HFFc6 (cell line): ENCODE measurements at regions not wholly inside any gene's neighbourhood (a gene's known extent, or its start where the extent isn't known, plus 50 kb on each side); places are given as distances from the start of the nearest gene placed in this dataset.
"Not testable (repeated sequence)": the region's sequence is repeated elsewhere in the genome, so short reads cannot be mapped to it uniquely, and the experiment has no call there.

Source experiments
- DNase-seq: peaks from one replicate; pipeline ENCODE4 v3.0.0-alpha.2; 2018
- H3K27ac Mint-ChIP-seq: 2 replicates; pipeline ENCODE4 v1.8.0; 2020; ENCODE audit warnings: mild to moderate bottlenecking, mixed read lengths
- H3K27me3 Mint-ChIP-seq: 2 replicates; pipeline ENCODE4 v1.8.0; 2021; ENCODE audit warnings: mild to moderate bottlenecking, moderate library complexity, mixed read lengths; ENCODE audit not compliant: insufficient read depth
- H3K36me3 Mint-ChIP-seq: 2 replicates; pipeline ENCODE4 v1.8.0; 2021; ENCODE audit warnings: low read depth, mixed read lengths
- H3K4me1 Mint-ChIP-seq: 2 replicates; pipeline ENCODE4 v1.8.0; 2020; ENCODE audit warnings: low read depth, mixed read lengths
- H3K4me3 Mint-ChIP-seq: 2 replicates; pipeline ENCODE4 v1.8.0; 2020; ENCODE audit warnings: mild to moderate bottlenecking, moderate library complexity, mixed read lengths
- H3K9me3 Mint-ChIP-seq: 2 replicates; pipeline ENCODE4 v1.8.0; 2020; ENCODE audit warnings: mild to moderate bottlenecking, mixed read lengths
- CTCF ChIP-seq: fragments of 200-600 bp; sonication (generic); IDR thresholded peaks from 2 replicates; pipeline ENCODE4 v1.5.0; 2021; ENCODE audit warnings: antibody characterized with exemption, mild to moderate bottlenecking

- peaks cover 6% of the 10 kb centered on the region for H3K36me3 Mint-ChIP-seq
- TF ChIP-seq CTCF = no peak
- no peak overlapping the region for H3K4me3 Mint-ChIP-seq
- DNase-seq = no peak
- no peaks in the 10 kb centered on the region for H3K27me3 Mint-ChIP-seq
- no peak overlapping the region for H3K27ac Mint-ChIP-seq
- no peaks in the 10 kb centered on the region for H3K9me3 Mint-ChIP-seq
- peaks cover 28% of the 10 kb centered on the region for H3K4me1 Mint-ChIP-seq
Observed at GRCh38 chr2:175852879-175853615, 149.0 kb downstream of the LNPK start.

- Mint-ChIP-seq H3K9me3 (no peaks in the 10 kb centered on the region), H3K4me1 (peaks cover 35% of the 10 kb centered on the region), H3K36me3 (no peaks in the 10 kb centered on the region), H3K27me3 (no peaks in the 10 kb centered on the region; the same call in 1 of the 2 replicates), H3K4me3 (no peak overlapping the region), H3K27ac (no peak overlapping the region)
- no peak for DNase-seq
- TF ChIP-seq CTCF = no peak
Observed at GRCh38 chr2:175847128-175847527, 154.9 kb downstream of the LNPK start.

GRCh38 chr2:175844169-175844568, 157.9 kb downstream of the LNPK start:
- Mint-ChIP-seq H3K27ac (peak overlapping the region; percentile 63), H3K4me1 (peaks cover 40% of the 10 kb centered on the region), H3K9me3 (no peaks in the 10 kb centered on the region), H3K36me3 (no peaks in the 10 kb centered on the region), H3K4me3 (peak overlapping the region; percentile 66), H3K27me3 (no peaks in the 10 kb centered on the region; the same call in 1 of the 2 replicates)
- TF ChIP-seq CTCF = no peak
- DNase-seq = peak; percentile 63

- no peak for TF ChIP-seq CTCF
- H3K4me1 Mint-ChIP-seq = peaks cover 46% of the 10 kb centered on the region
- H3K27me3 Mint-ChIP-seq = no peaks in the 10 kb centered on the region; the same call in 1 of the 2 replicates
- no peaks in the 10 kb centered on the region for H3K36me3 Mint-ChIP-seq
- DNase-seq = no peak
- H3K9me3 Mint-ChIP-seq = no peaks in the 10 kb centered on the region
- peak overlapping the region; percentile 63 for H3K27ac Mint-ChIP-seq
- H3K4me3 Mint-ChIP-seq = peak overlapping the region; percentile 66; the same call in 1 of the 2 replicates
Observed at GRCh38 chr2:175843625-175844024, 158.4 kb downstream of the LNPK start.

GRCh38 chr2:175842996-175843395, 159.1 kb downstream of the LNPK start:
- no peak for DNase-seq
- no peaks in the 10 kb centered on the region; the same call in 1 of the 2 replicates for H3K27me3 Mint-ChIP-seq
- no peaks in the 10 kb centered on the region for H3K9me3 Mint-ChIP-seq
- H3K4me1 Mint-ChIP-seq = peaks cover 52% of the 10 kb centered on the region
- H3K4me3 Mint-ChIP-seq = no peak overlapping the region; the same call in 1 of the 2 replicates
- H3K36me3 Mint-ChIP-seq = no peaks in the 10 kb centered on the region
- H3K27ac Mint-ChIP-seq = no peak overlapping the region
- no peak for TF ChIP-seq CTCF

GRCh38 chr2:175840765-175841164, 161.3 kb downstream of the LNPK start:
- not testable (repeated sequence) for H3K9me3 Mint-ChIP-seq, H3K27me3 Mint-ChIP-seq, H3K36me3 Mint-ChIP-seq, H3K4me3 Mint-ChIP-seq, DNase-seq, H3K27ac Mint-ChIP-seq
- H3K4me1 Mint-ChIP-seq = peaks cover 73% of the 10 kb centered on the region
